Effector memory CD8-positive, alpha-beta T cell (primary cell): ENCODE measurements at regions not wholly inside any gene's neighbourhood (a gene's known extent, or its start where the extent isn't known, plus 50 kb on each side); places are given as distances from the start of the nearest gene placed in this dataset.
A peak's percentile ranks its signal among the peaks of the same experiment; 100 is the strongest.

ENCODE experiments used
- ATAC-seq: fragments of 150-1000 bp; cut with Tn5 transposase; replicated peaks from 2 replicates; pipeline ENCODE4 v1.10.0; 2021; ENCODE audit warnings: mild to moderate bottlenecking, moderate library complexity
- DNase-seq, 3 experiments: peaks; one replicate each; pipeline ENCODE4 v3.0.0; 2021
- H3K27ac Mint-ChIP-seq, 2 donors: one replicate each; pipeline ENCODE4 v1.8.0; 2022; ENCODE audit warnings: mild to moderate bottlenecking in 2 of 2, mixed read lengths in 2 of 2, moderate library complexity in 2 of 2
- H3K27me3 Mint-ChIP-seq, 2 donors: one replicate each; pipeline ENCODE4 v1.8.0; 2022; ENCODE audit warnings: mixed read lengths in 2 of 2
- H3K36me3 Mint-ChIP-seq: one replicate; pipeline ENCODE4 v1.8.0; 2022; ENCODE audit warnings: mild to moderate bottlenecking, moderate library complexity, mixed read lengths; ENCODE audit not compliant: insufficient read depth
- H3K4me1 Mint-ChIP-seq, 2 donors: one replicate each; pipeline ENCODE4 v1.8.0; 2022; ENCODE audit warnings: low read depth in 2 of 2, mixed read lengths in 2 of 2
- H3K4me3 Mint-ChIP-seq, 2 donors: one replicate each; pipeline ENCODE4 v1.8.0; 2022; ENCODE audit warnings: mild to moderate bottlenecking in 2 of 2, mixed read lengths in 2 of 2, moderate library complexity in 2 of 2
- H3K9me3 Mint-ChIP-seq, 2 donors: one replicate each; pipeline ENCODE4 v1.8.0; 2022; ENCODE audit warnings: mixed read lengths in 2 of 2

DNA sequence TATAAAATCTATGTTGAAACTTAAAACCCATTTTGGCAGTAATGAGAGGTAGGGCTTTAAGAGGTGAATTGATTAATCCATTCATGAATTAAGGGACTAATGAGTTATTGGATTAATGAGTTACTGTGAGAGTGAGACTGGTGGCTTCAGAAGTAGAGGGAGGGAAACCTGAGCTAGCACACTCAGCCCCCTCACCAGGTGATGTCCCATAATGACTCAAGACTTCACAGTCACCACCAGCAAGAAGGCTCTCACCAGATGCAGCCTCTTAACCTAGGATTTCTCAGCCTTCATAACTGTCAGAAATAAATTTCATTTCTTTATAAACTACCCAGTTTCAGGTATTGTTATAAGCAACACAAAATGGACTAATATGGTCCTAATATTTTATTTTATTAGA lies 621.7 kb upstream of the ACVR2A start:
- H3K27ac Mint-ChIP-seq = no peak overlapping the region

DNA sequence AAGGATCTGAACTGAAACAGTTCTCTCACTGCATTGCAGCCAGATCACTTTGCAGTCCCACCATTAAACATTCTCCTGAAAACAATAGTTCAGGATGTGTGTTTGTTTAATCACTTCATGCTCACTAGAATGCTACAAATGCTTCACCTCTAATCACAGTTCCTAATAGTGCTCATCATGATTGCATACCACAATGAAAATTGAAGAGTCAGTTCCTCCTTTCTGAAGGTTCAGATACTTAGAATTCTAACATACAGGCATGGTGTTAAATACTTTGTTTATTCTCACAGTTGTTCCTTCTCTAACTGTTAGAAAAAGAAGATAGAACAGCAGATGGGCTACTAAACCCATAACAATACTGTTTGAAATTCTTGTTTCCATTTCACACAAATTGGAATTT lies 622.3 kb upstream of the ACVR2A start:
- H3K36me3 Mint-ChIP-seq = no peaks in the 10 kb centered on the region
- DNase-seq (no peak), ATAC-seq (no peak)
- no peaks in the 10 kb centered on the region for H3K4me1 Mint-ChIP-seq
- no peaks in the 10 kb centered on the region for H3K27me3 Mint-ChIP-seq
- H3K4me3 Mint-ChIP-seq = no peak overlapping the region
- peaks cover 0 to 8% of the 10 kb centered on the region in 2 donors for H3K9me3 Mint-ChIP-seq
- H3K27ac Mint-ChIP-seq = no peak overlapping the region

More for the DNA sequence above, 621.7 kb upstream of the ACVR2A start:
- no peak overlapping the region for H3K4me3 Mint-ChIP-seq
- no peaks in the 10 kb centered on the region for H3K4me1 Mint-ChIP-seq
- peaks cover 0 to 8% of the 10 kb centered on the region in 2 donors for H3K9me3 Mint-ChIP-seq
- ATAC-seq = no peak
- H3K36me3 Mint-ChIP-seq = no peaks in the 10 kb centered on the region
- no peaks in the 10 kb centered on the region for H3K27me3 Mint-ChIP-seq
- DNase-seq = no peak

DNA sequence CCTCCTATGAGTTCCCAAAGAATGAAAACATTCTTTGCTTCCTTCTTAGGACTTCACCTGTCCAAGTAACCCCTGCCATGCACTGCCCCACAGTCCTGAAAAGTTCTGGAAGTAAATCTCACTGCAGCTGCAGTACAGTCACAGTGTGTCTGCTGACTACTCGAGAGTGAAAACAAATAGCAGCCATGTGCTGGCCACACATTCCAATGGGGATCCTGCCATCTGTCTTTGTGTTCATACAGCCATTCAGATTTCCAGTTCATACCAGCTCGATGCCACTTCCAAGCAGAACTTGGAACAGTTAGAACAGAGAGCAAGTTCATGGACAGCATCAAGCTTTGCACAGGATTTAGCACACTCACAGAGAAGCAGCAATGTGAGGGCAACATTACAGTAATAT lies 629.9 kb upstream of the ACVR2A start:
- DNase-seq (no peak), ATAC-seq (no peak)
- no peaks in the 10 kb centered on the region for H3K36me3 Mint-ChIP-seq

GRCh38 chr2:147211484-147211883 lies 633.3 kb upstream of the ACVR2A start:
- ATAC-seq (no peak), DNase-seq (no peak)
- no peaks in the 10 kb centered on the region for H3K4me1 Mint-ChIP-seq
- peaks cover 0 to 4% of the 10 kb centered on the region in 2 donors for H3K9me3 Mint-ChIP-seq
- H3K4me3 Mint-ChIP-seq = no peak overlapping the region
- no peaks in the 10 kb centered on the region for H3K36me3 Mint-ChIP-seq
- H3K27ac Mint-ChIP-seq = no peak overlapping the region
- no peaks in the 10 kb centered on the region for H3K27me3 Mint-ChIP-seq

More for the DNA sequence above, 629.9 kb upstream of the ACVR2A start:
- Mint-ChIP-seq H3K4me1 (no peaks in the 10 kb centered on the region), H3K27ac (no peak overlapping the region), H3K4me3 (no peak overlapping the region), H3K9me3 (peaks cover 0 to 8% of the 10 kb centered on the region in 2 donors), H3K27me3 (no peaks in the 10 kb centered on the region)

DNA sequence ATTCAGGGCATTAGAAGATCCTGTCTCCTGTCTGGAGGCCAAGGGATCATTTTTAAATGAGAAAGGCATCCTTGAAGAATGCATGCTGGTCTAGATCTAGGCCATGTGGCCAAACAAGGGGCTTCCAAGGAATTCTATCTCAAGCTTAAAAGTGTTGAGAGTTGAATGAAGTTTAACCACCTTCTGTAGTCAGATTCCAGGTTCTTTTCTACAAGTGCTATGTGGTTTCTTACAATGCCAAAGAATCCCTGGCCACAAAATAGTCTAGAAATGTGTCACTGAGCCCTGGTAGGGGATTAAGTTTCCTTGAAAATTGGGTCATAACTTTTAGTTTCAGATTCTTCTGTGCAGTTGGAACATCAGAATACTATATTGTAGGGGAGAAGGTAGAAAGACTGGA lies 640.7 kb upstream of the ACVR2A start:
- Mint-ChIP-seq H3K4me1 (no peaks in the 10 kb centered on the region), H3K27ac (no peak overlapping the region), H3K9me3 (peaks cover 7 to 9% of the 10 kb centered on the region in 2 donors), H3K4me3 (no peak overlapping the region), H3K27me3 (no peaks in the 10 kb centered on the region), H3K36me3 (no peaks in the 10 kb centered on the region)
- ATAC-seq = no peak
- no peak for DNase-seq

DNA sequence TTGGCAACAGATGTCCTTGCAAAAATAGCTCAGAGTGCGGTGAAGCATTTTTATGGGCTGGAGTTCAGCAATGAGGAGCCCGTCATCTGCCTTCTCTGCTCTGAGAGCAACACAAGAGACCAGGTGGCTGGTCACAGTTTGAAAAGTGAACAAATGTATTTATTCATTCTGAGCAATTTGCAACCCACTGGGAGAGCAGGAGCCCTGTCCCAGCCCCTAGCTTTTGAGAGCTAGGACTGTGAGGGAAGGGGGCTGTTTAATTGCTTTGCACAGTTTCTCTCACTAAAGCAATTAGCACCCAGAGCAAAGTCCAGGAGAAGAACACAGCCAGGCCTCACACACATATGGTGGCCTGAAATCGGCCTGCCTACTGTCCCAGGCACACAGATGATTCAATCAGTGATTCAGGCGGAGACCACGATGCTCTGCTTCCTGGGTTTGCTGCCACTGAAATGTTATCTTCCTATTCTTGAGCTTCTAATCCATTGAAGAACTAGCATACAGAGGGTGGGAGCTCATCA lies 646.1 kb upstream of the ACVR2A start:
- no peak for ATAC-seq
- no peak for DNase-seq
- Mint-ChIP-seq H3K27ac (no peak overlapping the region), H3K4me3 (no peak overlapping the region), H3K27me3 (no peaks in the 10 kb centered on the region), H3K36me3 (no peaks in the 10 kb centered on the region), H3K4me1 (no peaks in the 10 kb centered on the region), H3K9me3 (peaks cover 0 to 7% of the 10 kb centered on the region in 2 donors)

DNA sequence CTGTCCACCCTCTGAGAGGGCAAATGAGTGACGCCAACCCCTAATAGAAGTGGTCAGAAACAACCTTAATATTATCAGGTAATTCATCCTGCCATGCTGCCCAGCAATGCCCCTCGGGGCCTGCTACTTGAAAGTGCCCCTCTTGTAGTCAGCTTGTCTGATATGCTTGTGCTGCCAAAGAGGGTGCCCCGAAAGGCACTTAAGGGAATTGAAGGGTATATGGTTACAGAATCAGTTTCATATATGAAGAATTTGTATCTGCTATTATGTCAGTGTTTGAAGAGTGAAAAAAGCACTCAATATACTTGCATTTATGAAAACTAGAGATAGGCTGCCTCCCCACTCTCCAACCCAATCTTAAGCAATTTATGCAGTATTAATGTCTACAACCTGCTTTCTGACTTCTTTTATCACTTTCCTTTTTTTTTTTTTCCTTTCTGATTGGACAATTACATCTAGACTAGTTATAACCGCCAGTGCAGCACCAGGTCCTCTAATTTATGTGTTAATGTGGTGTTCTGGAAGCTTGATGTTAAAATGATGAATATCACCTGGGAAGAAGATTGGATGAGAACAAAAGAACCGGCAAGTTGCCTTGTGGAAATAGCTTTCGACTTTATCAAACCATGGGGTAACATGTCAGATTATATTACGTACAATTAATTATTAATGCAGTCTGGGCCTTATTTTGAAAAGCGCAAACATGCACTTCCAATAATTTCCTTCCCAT lies 646.9 kb upstream of the ACVR2A start:
- Mint-ChIP-seq H3K4me1 (no peaks in the 10 kb centered on the region), H3K27me3 (no peaks in the 10 kb centered on the region), H3K36me3 (no peaks in the 10 kb centered on the region)

DNA sequence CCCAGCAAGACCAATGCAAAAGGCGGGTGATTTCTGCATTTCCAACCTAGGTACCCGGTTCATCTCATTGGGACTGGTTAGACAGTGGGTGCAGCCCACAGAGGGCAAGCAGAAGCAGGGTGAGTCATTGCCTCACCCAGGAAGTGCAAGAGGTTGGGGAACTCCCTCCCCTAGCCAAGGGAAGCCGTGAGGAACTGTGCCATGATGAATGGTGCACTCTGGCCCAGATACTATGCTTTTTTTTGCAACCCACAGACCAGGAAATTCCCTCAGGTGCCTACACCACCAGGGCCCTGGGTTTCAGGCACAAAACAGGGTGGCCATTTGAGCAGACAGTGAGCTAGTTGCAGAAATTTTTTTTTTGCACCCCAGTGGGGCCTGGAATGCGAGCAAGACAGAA lies 662.6 kb upstream of the ACVR2A start:
- Mint-ChIP-seq H3K27me3 (no peaks in the 10 kb centered on the region), H3K4me1 (peaks cover 0 to 11% of the 10 kb centered on the region in 2 donors), H3K36me3 (peaks cover 10% of the 10 kb centered on the region), H3K4me3 (no peak overlapping the region), H3K9me3 (peaks cover 9 to 22% of the 10 kb centered on the region in 2 donors), H3K27ac (peak overlapping the region in 1 of 2 donors; percentile 66)
- ATAC-seq = peak; percentile 90
- DNase-seq = peak in 2 of 3 experiments; percentile 19 to 27

More for the DNA sequence above, 646.9 kb upstream of the ACVR2A start:
- DNase-seq (no peak), ATAC-seq (no peak)
- Mint-ChIP-seq H3K4me3 (no peak overlapping the region), H3K9me3 (peaks cover 0 to 7% of the 10 kb centered on the region in 2 donors), H3K27ac (no peak overlapping the region)

DNA sequence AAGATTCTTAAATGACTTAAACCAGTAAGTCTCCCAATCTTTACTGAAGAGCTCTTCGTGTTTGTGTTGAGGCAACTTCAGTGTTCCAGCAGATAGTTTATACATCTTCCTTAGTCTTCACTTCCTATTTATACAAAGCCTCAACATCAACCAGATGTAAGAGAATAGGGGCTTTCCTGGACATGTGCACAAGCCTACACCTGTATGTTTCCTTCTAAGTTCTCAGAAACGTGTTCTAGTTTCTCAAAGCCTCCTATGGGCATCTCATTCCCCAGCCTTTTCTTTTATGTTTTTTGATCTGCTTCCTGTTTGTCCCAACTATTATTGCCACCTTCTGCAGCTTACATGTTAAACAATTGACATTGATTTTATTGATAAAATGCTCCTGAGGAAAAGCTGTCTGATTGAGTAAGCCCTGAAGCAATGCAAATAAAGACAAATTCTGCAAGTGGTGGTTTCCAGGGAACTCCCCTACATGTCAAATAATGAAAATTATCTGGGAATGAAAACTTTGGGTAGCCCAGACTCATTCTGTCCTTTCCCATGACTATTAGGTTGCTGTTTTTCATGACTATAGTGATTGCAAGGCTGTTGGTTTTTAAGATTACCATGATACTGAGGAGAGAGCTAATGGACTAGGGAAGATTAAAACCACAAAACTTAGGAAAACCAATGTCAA lies 663.3 kb upstream of the ACVR2A start:
- H3K27me3 Mint-ChIP-seq = no peaks in the 10 kb centered on the region
- no peak overlapping the region for H3K27ac Mint-ChIP-seq
- H3K4me3 Mint-ChIP-seq = no peak overlapping the region
- DNase-seq = no peak
- peaks cover 0 to 11% of the 10 kb centered on the region in 2 donors for H3K4me1 Mint-ChIP-seq
- peaks cover 8 to 22% of the 10 kb centered on the region in 2 donors for H3K9me3 Mint-ChIP-seq
- H3K36me3 Mint-ChIP-seq = peaks cover 10% of the 10 kb centered on the region
- ATAC-seq = peak; percentile 28

DNA sequence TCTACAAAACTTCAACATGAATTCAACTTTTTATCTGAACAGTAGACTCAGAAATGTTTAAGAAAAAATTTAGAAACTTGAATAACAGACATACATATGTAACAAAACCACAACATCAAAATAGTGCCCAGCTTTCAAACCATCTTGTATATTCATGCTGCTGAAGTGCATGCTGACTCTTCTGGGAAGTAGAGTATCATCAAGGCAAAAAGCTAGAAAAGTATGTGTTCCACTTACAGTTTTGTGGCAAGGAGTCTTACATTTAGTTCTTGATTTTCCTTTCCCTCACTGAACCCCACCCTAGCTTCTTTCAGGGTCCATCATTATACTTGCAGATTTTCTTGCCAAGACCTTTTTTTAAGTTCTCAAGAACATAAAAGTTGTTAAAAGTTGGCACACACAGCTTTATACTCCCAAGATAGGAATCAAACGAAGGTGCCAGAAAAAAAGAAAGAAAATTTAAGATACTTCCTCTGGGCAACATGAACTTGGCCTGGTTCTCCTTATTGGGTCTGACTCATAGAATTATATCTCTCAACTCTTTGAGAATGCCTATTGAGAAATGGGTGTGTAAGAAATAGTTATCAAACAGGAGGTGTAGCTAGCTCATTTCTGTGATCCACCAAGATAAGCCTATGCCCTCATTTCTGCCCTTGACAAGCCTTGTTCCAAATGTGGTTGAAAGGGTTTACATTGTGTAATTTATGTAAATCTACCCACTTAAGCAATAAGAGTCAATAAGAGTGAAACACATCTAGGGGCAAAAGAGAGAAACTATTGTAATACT lies 667.6 kb upstream of the ACVR2A start:
- no peak for DNase-seq
- H3K27ac Mint-ChIP-seq = no peak overlapping the region
- ATAC-seq = peak; percentile 44
- H3K27me3 Mint-ChIP-seq = no peaks in the 10 kb centered on the region
- H3K36me3 Mint-ChIP-seq = peaks cover 10% of the 10 kb centered on the region
- peaks cover 4 to 7% of the 10 kb centered on the region in 2 donors for H3K9me3 Mint-ChIP-seq
- peaks cover 0 to 9% of the 10 kb centered on the region in 2 donors for H3K4me1 Mint-ChIP-seq
- no peak overlapping the region for H3K4me3 Mint-ChIP-seq

DNA sequence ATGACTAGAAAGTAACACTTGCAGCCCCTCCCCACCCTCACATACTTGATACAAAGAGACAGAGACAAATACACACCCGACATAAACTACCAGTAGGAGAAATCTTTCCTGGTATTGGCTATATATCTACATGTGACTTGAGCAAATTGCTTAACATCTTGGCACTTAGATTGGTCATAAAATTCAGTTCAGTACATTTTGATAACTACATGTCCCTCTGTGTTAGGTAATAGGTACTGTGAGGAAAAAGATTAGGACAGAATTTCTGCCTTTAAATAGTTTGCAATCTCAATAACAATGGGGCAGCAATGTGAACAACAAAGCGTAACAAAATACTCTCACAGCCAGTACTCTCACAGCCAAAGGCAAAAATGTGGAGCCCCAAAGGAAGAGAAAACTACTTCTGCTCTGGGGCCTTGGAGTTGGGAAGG lies 670.0 kb upstream of the ACVR2A start:
- Mint-ChIP-seq H3K27ac (no peak overlapping the region), H3K4me1 (no peaks in the 10 kb centered on the region), H3K9me3 (no peaks in the 10 kb centered on the region), H3K27me3 (no peaks in the 10 kb centered on the region), H3K4me3 (no peak overlapping the region), H3K36me3 (peaks cover 6% of the 10 kb centered on the region)
- no peak for ATAC-seq
- no peak for DNase-seq

DNA sequence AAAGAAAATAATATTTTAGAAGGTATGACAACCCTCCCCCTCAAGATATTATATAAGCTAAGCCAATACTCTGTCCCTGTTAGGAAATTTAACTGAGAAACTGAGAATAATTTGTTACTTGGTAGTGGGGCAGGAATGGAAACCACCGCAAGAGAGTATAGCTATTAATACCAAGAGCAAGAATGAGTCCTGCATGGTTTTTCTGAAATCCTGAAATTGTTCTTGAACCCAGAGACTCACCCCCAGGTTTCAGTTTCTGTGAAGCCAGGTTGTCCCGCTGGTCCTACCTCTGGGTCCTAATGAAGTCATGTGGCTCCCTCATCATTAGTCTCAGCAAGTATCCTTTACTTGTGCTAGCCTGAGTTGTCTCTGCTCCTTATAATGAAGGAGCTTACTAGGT lies 671.0 kb upstream of the ACVR2A start:
- peaks cover 6% of the 10 kb centered on the region for H3K36me3 Mint-ChIP-seq
- no peak for DNase-seq
- ATAC-seq = no peak
- no peak overlapping the region for H3K27ac Mint-ChIP-seq
- H3K9me3 Mint-ChIP-seq = no peaks in the 10 kb centered on the region
- H3K4me3 Mint-ChIP-seq = no peak overlapping the region
- H3K27me3 Mint-ChIP-seq = no peaks in the 10 kb centered on the region
- H3K4me1 Mint-ChIP-seq = no peaks in the 10 kb centered on the region

DNA sequence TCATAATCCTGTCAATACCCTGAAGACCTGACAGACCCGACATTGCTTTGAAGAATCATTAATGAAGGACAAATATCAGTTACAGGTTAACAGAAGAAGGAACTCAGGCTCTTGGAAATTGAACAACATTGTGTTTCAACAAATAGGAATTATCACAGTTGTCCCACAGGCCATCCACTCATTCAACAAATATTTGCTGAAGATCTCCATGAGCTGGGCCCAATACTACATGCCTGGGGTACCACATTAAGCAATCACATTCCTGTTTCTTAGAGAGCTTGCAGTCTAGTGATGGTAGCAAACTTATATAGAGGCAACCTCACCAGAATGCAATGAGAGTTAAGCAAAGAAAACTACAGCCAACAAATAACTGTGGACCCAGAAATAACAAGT lies 671.6 kb upstream of the ACVR2A start:
- Mint-ChIP-seq H3K27ac (no peak overlapping the region), H3K4me3 (no peak overlapping the region), H3K9me3 (no peaks in the 10 kb centered on the region), H3K4me1 (no peaks in the 10 kb centered on the region), H3K27me3 (no peaks in the 10 kb centered on the region), H3K36me3 (peaks cover 3% of the 10 kb centered on the region)
- DNase-seq (no peak), ATAC-seq (no peak)
